K562 (cell line): ENCODE measurements at regions not wholly inside any gene's neighbourhood (a gene's known extent, or its start where the extent isn't known, plus 50 kb on each side); places are given as distances from the start of the nearest gene placed in this dataset.
A peak's percentile ranks its signal among the peaks of the same experiment; 100 is the strongest.

ENCODE experiments used
- ATAC-seq: fragments of 200-7000 bp; cut with Tn5 transposase; 3 replicates; pipeline ENCODE4 v1.9.1; 2020; ENCODE audit warnings: moderate library complexity
- BruUV-seq: library from RNA; stranded (reverse); fragments of 400-500 nt; replicated peaks from 2 replicates; lab custom pipeline; 2021; lab: Mats Ljungman, UMichigan
- CTCF ChIA-PET: fragments of 300-600 bp; formaldehyde crosslinking; extraction: SDS; loops from one replicate; lab custom pipeline; 2021; ENCODE audit warnings: low intra/inter-chr PET ratio; lab: Yijun Ruan, JAX
- POLR2A ChIA-PET: fragments of 300-600, 350-650 bp; sonication (Branson Sonifier 250); formaldehyde crosslinking; extraction: SDS; loops from one replicate; lab custom pipeline; 2021; ENCODE audit warnings: antibody characterized with exemption, inconsistent platforms; lab: Yijun Ruan, JAX
- DNase-seq, 4 experiments: peaks; one replicate each; pipeline versions ENCODE4 v3.0.0 to v3.0.0-alpha.2; 2011 to 2018; ENCODE audit warnings: low spot score in 3 of 4, mixed read lengths in 3 of 4; ENCODE audit errors: extremely low read depth in 1 of 4
- FAIRE-seq: peaks from 2 replicates; lab custom pipeline; 2011; peaks lifted over from hg19 to GRCh38; lab: Jason Lieb, UNC
- H2AFZ ChIP-seq: 2 replicates; pipeline ENCODE4 v1.6.0; 2011; ENCODE audit warnings: low read depth, low read length, control low read depth, inconsistent platforms
- H3K27ac ChIP-seq: fragments of 200-600 bp; 3 replicates; pipeline ENCODE4 v1.8.0; 2011; ENCODE audit warnings: low read depth, mild to moderate bottlenecking, control low read depth, inconsistent platforms, low read length, moderate library complexity, mixed read lengths; ENCODE audit errors: extremely low read depth
- H3K27me3 ChIP-seq, 2 experiments: fragments of 300-600 bp in 1 of 2; 2 replicates in 1 of 2; 3 replicates in 1 of 2; pipeline versions ENCODE4 v1.6.0 to v1.8.0; 2011; ENCODE audit warnings: inconsistent platforms in 2 of 2, low read length in 2 of 2, mild to moderate bottlenecking in 1 of 2, mixed read lengths in 1 of 2, moderate library complexity in 1 of 2; ENCODE audit not compliant: control insufficient read depth in 2 of 2, insufficient read depth in 2 of 2
- H3K36me3 ChIP-seq: fragments of 300-600 bp; 3 replicates; pipeline ENCODE4 v1.8.0; 2011; ENCODE audit warnings: mild to moderate bottlenecking, low read length, inconsistent platforms; ENCODE audit not compliant: control insufficient read depth, insufficient read depth
- H3K4me1 ChIP-seq, 2 experiments: fragments of 200-600 bp in 1 of 2; replicated peaks in 1 of 2; 2 replicates in 1 of 2; 3 replicates in 1 of 2; pipeline versions ENCODE4 v1.5.1 to v1.8.0; 2011; ENCODE audit warnings: inconsistent platforms in 2 of 2, low read length in 2 of 2, mild to moderate bottlenecking in 1 of 2, mixed read lengths in 1 of 2, moderate library complexity in 1 of 2; ENCODE audit not compliant: control insufficient read depth in 2 of 2, insufficient read depth in 2 of 2
- H3K4me2 ChIP-seq: 2 replicates; pipeline ENCODE4 v1.6.1; 2011; ENCODE audit warnings: low read length, control low read depth, inconsistent platforms, mixed read lengths; ENCODE audit not compliant: insufficient read depth
- H3K4me3 ChIP-seq: fragments of 200-600 bp; sonication (generic), shearing (Covaris generic); 2 replicates; pipeline ENCODE4 v1.5.1; 2016; ENCODE audit warnings: control low read depth, inconsistent platforms
- H3K79me2 ChIP-seq: fragments of 200-600 bp; 3 replicates; pipeline ENCODE4 v1.8.0; 2011; ENCODE audit warnings: low read length, inconsistent platforms; ENCODE audit not compliant: control insufficient read depth, insufficient read depth
- H3K9ac ChIP-seq, 2 experiments: 2 replicates each; pipeline versions ENCODE4 v1.6.0 to v1.6.1; 2011; ENCODE audit warnings: low read depth in 2 of 2, low read length in 2 of 2, control low read depth in 1 of 2, inconsistent platforms in 1 of 2, mild to moderate bottlenecking in 1 of 2, mixed read lengths in 1 of 2; ENCODE audit not compliant: insufficient read depth in 1 of 2
- H3K9me1 ChIP-seq: one replicate; pipeline ENCODE4 v1.6.0; 2011; ENCODE audit warnings: inconsistent platforms, mild to moderate bottlenecking, low read length, moderate library complexity; ENCODE audit not compliant: control insufficient read depth, insufficient read depth
- H3K9me3 ChIP-seq: replicated peaks from 2 replicates; pipeline ENCODE4 v1.5.1; 2011; ENCODE audit warnings: low read depth, low read length, inconsistent platforms; ENCODE audit not compliant: control insufficient read depth, insufficient read depth
- H4K20me1 ChIP-seq: replicated peaks from 2 replicates; pipeline ENCODE4 v1.6.1; 2011; ENCODE audit warnings: low read length, inconsistent platforms, mixed read lengths; ENCODE audit not compliant: control insufficient read depth, insufficient read depth
- BDP1 ChIP-seq: IDR thresholded peaks from 3 replicates; pipeline ENCODE4 v1.6.1; 2011; ENCODE audit not compliant: insufficient read length, insufficient read depth
- HEY1 ChIP-seq: fragments of 250-450 bp; sonication (Bioruptor Pico); IDR thresholded peaks from 2 replicates; pipeline ENCODE4 v1.5.0; 2020; ENCODE audit warnings: mild to moderate bottlenecking, moderate library complexity, borderline replicate concordance
- MCM2 ChIP-seq: fragments of 450-650 bp; IDR thresholded peaks from 2 replicates; pipeline ENCODE4 v1.6.1; 2017; ENCODE audit warnings: low read depth, mild to moderate bottlenecking
- MEF2D ChIP-seq: conservative IDR thresholded peaks from 2 replicates; pipeline ENCODE4 v1.6.1; 2016; ENCODE audit warnings: low read depth, missing genetic modification characterization, missing compliant biosample characterization
- NEUROD1 ChIP-seq: fragments of 150-350 bp; IDR thresholded peaks from 2 replicates; pipeline ENCODE4 v1.6.1; 2014; ENCODE audit warnings: borderline replicate concordance, low read length, low read depth; ENCODE audit not compliant: partially characterized antibody
- POLR2A ChIP-seq: fragments of 450-650 bp; conservative IDR thresholded peaks from 2 replicates; pipeline ENCODE4 v1.6.1; 2016
- POLR2AphosphoS5 ChIP-seq: IDR thresholded peaks from 2 replicates; pipeline ENCODE4 v1.6.1; 2011; ENCODE audit warnings: mild to moderate bottlenecking, low read depth, low read length, moderate library complexity; ENCODE audit not compliant: control insufficient read depth, insufficient read depth
- PTTG1 ChIP-seq: fragments of 450-650 bp; IDR thresholded peaks from 2 replicates; pipeline ENCODE4 v1.6.1; 2016; ENCODE audit warnings: low read depth, mild to moderate bottlenecking, missing genetic modification characterization, missing compliant biosample characterization
- RNF2 ChIP-seq: sonication (generic); IDR thresholded peaks from 2 replicates; pipeline ENCODE4 v1.6.1; 2016
- SMARCA4 ChIP-seq: fragments of 450-650 bp; IDR thresholded peaks from 2 replicates; pipeline ENCODE4 v1.6.1; 2016
- ZNF124 ChIP-seq: sonication (generic); formaldehyde crosslinking; IDR thresholded peaks from 2 replicates; pipeline ENCODE4 v1.8.1; 2022; ENCODE audit warnings: missing genetic modification reagents
- ZNF3 ChIP-seq: fragments of 250-450 bp; sonication (Bioruptor Pico); IDR thresholded peaks from 2 replicates; pipeline ENCODE4 v1.5.0; 2021; ENCODE audit warnings: mild to moderate bottlenecking, moderate library complexity
- ZNF311 ChIP-seq: fragments of 250-450 bp; sonication (Bioruptor Pico); IDR thresholded peaks from 2 replicates; pipeline ENCODE4 v1.4.0; 2020; ENCODE audit warnings: mild to moderate bottlenecking, moderate library complexity
- ZNF785 ChIP-seq: fragments of 250-450 bp; sonication (Bioruptor Pico); IDR thresholded peaks from 2 replicates; pipeline ENCODE4 v1.4.0; 2020; ENCODE audit warnings: mild to moderate bottlenecking
- WGBS: fragments of 100-300 bp; shearing (Covaris generic); methylation state at CpG from one replicate; pipeline ENCODE4 v1.1.6; 2016; ENCODE audit warnings: low coverage, mixed read lengths; ENCODE audit not compliant: insufficient coverage; ENCODE audit errors: missing lambda C conversion rate; 5-methylcytosine and 5-hydroxymethylcytosine counted together
- in situ Hi-C: fragments of 300-500 bp; cut with MboI; formaldehyde crosslinking; loops from 4 replicates; pipeline ENCODE4 v1.15.0; 2018; ENCODE audit warnings: inconsistent platforms, mixed read lengths
- intact Hi-C: fragments of 100-400 bp; cut with micrococcal nuclease; formaldehyde crosslinking; loops from 2 replicates; pipeline ENCODE4 v1.14.2; 2022
- TF ChIP-seq, protein P1 (sequence below): fragments of 450-650 bp; IDR thresholded peaks from 2 replicates; pipeline ENCODE4 v1.6.1; 2016; ENCODE audit warnings: antibody characterized with exemption
- TF ChIP-seq, protein P2 (sequence below): sonication (generic); formaldehyde crosslinking; IDR thresholded peaks from 2 replicates; pipeline ENCODE4 v1.9.0; 2022; ENCODE audit warnings: mild to moderate bottlenecking, missing genetic modification reagents
- TF ChIP-seq, protein P3 (sequence below): fragments of 450-650 bp; IDR thresholded peaks from 2 replicates; pipeline ENCODE4 v1.6.1; 2016
- TF ChIP-seq, protein P4 (sequence below): IDR thresholded peaks from 3 replicates; pipeline ENCODE4 v1.6.1; 2011; ENCODE audit warnings: borderline replicate concordance, mild to moderate bottlenecking, moderate library complexity; ENCODE audit not compliant: insufficient read length; ENCODE audit errors: extremely low read depth
- TF ChIP-seq, protein P5 (sequence below), 2 experiments: fragments of 450-650 bp; IDR thresholded peaks; 2 replicates each; pipeline ENCODE4 v1.6.1; 2016

DNA sequence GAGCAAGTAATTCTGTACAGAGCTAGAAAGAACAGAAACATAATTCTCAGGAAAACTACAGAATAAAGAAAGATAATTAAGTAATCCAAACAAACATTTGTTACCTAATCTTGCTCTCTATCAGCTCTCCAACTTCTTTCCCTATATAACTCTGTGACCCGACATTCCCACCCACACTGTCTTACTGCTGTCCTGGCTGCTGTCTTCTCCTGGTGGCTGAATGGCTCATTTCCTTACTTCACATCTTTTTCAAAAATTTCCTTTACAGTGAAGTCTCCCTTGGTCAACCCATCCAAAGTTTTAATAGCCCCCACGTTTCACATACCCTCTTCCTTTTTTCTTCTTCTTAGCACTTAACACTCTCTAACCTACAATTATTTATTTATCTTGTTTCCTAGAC is 64.0 kb downstream of the HYCC1 start:
- Histone ChIP-seq H3K79me2 (no peaks in the 10 kb centered on the region), H3K4me1 (no peaks in the 10 kb centered on the region), H3K9me1 (no peaks in the 10 kb centered on the region), H3K36me3 (peaks cover 14% of the 10 kb centered on the region; the same call in 2 of the 3 replicates), H4K20me1 (no peaks in the 10 kb centered on the region), H3K4me3 (no peak overlapping the region), H3K4me2 (no peak overlapping the region), H3K27me3 (no peaks in the 10 kb centered on the region), H3K9ac (no peak overlapping the region), H2AFZ (no peak overlapping the region), H3K9me3 (no peaks in the 10 kb centered on the region), H3K27ac (no peak overlapping the region)
- no peak for DNase-seq
- FAIRE-seq, result no peak
- POLR2A ChIA-PET, result interaction anchor here (0.7 kb wide), 1 partner anchor 822 kb away, joined by 4 read pairs; no protein-coding TSS in a partner anchor
- BruUV-seq, result no TSS peak
- intact Hi-C loops, result no loop called here
- in situ Hi-C loops, result no loop called here
- peak; percentile 33; the same call in 1 of the 3 replicates for ATAC-seq
- 22% methylated on average over 2 of the region's 2 CpGs for WGBS
- CTCF ChIA-PET, result no interaction called here
- TF ChIP-seq POLR2AphosphoS5 (no peak), ZNF3 (no peak), POLR2A (no peak), PTTG1 (tag) (no peak), RNF2 (no peak), BDP1 (no peak), NEUROD1 (no peak), ZNF785 (no peak), HEY1 (CRISPR knock-in tag) (no peak), ZNF311 (CRISPR knock-in tag) (no peak), SMARCA4 (no peak), MEF2D (tag) (no peak), MCM2 (no peak), ZNF124 (CRISPR knock-in tag) (no peak)
- TF ChIP-seq, protein P1, sequence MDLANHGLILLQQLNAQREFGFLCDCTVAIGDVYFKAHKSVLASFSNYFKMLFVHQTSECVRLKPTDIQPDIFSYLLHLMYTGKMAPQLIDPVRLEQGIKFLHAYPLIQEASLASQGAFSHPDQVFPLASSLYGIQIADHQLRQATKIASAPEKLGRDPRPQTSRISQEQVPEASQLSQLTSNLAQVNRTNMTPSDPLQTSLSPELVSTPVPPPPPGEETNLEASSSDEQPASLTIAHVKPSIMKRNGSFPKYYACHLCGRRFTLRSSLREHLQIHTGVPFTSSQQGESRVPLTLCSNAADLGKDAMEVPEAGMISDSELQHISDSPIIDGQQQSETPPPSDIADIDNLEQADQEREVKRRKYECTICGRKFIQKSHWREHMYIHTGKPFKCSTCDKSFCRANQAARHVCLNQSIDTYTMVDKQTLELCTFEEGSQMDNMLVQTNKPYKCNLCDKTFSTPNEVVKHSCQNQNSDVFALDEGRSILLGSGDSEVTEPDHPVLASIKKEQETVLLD, result no peak
- TF ChIP-seq, protein P2, sequence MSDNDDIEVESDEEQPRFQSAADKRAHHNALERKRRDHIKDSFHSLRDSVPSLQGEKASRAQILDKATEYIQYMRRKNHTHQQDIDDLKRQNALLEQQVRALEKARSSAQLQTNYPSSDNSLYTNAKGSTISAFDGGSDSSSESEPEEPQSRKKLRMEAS (CRISPR knock-in tag), result no peak
- TF ChIP-seq, protein P3, sequence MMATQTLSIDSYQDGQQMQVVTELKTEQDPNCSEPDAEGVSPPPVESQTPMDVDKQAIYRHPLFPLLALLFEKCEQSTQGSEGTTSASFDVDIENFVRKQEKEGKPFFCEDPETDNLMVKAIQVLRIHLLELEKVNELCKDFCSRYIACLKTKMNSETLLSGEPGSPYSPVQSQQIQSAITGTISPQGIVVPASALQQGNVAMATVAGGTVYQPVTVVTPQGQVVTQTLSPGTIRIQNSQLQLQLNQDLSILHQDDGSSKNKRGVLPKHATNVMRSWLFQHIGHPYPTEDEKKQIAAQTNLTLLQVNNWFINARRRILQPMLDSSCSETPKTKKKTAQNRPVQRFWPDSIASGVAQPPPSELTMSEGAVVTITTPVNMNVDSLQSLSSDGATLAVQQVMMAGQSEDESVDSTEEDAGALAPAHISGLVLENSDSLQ, result no peak
- TF ChIP-seq, protein P4, sequence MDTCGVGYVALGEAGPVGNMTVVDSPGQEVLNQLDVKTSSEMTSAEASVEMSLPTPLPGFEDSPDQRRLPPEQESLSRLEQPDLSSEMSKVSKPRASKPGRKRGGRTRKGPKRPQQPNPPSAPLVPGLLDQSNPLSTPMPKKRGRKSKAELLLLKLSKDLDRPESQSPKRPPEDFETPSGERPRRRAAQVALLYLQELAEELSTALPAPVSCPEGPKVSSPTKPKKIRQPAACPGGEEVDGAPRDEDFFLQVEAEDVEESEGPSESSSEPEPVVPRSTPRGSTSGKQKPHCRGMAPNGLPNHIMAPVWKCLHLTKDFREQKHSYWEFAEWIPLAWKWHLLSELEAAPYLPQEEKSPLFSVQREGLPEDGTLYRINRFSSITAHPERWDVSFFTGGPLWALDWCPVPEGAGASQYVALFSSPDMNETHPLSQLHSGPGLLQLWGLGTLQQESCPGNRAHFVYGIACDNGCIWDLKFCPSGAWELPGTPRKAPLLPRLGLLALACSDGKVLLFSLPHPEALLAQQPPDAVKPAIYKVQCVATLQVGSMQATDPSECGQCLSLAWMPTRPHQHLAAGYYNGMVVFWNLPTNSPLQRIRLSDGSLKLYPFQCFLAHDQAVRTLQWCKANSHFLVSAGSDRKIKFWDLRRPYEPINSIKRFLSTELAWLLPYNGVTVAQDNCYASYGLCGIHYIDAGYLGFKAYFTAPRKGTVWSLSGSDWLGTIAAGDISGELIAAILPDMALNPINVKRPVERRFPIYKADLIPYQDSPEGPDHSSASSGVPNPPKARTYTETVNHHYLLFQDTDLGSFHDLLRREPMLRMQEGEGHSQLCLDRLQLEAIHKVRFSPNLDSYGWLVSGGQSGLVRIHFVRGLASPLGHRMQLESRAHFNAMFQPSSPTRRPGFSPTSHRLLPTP, result no peak
- TF ChIP-seq, protein P5, sequence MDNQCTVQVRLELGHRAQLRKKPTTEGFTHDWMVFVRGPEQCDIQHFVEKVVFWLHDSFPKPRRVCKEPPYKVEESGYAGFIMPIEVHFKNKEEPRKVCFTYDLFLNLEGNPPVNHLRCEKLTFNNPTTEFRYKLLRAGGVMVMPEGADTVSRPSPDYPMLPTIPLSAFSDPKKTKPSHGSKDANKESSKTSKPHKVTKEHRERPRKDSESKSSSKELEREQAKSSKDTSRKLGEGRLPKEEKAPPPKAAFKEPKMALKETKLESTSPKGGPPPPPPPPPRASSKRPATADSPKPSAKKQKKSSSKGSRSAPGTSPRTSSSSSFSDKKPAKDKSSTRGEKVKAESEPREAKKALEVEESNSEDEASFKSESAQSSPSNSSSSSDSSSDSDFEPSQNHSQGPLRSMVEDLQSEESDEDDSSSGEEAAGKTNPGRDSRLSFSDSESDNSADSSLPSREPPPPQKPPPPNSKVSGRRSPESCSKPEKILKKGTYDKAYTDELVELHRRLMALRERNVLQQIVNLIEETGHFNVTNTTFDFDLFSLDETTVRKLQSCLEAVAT (IDR thresholded peaks at IDR 0.05), result no peak
